HCT116 (cell line): ENCODE measurements at regions not wholly inside any gene's neighbourhood (a gene's known extent, or its start where the extent isn't known, plus 50 kb on each side); places are given as distances from the start of the nearest gene placed in this dataset.

Source experiments
- POLR2A ChIP-seq: IDR thresholded peaks from 2 replicates; pipeline ENCODE4 v1.7.0; 2011; ENCODE audit warnings: borderline replicate concordance; ENCODE audit not compliant: insufficient read depth, insufficient read length; ENCODE audit errors: extremely low read depth
- SIN3A ChIP-seq: IDR thresholded peaks from 2 replicates; pipeline ENCODE4 v1.6.1; 2012; ENCODE audit warnings: low read depth
- TF ChIP-seq, protein P1 (sequence below), 3 experiments: fragments of 200-600 bp in 1 of 3; sonication (generic) in 1 of 3; IDR thresholded peaks in 2 of 3; conservative IDR thresholded peaks in 1 of 3; 2 replicates each; pipeline ENCODE4 v1.5.1; 2012 to 2017; ENCODE audit warnings: low read depth in 2 of 3, low read length in 2 of 3, antibody characterized with exemption in 1 of 3, borderline replicate concordance in 1 of 3, control low read depth in 1 of 3, mild to moderate bottlenecking in 1 of 3, mixed read lengths in 1 of 3, mixed run types in 1 of 3, moderate library complexity in 1 of 3; ENCODE audit not compliant: insufficient read depth in 1 of 3

DNA sequence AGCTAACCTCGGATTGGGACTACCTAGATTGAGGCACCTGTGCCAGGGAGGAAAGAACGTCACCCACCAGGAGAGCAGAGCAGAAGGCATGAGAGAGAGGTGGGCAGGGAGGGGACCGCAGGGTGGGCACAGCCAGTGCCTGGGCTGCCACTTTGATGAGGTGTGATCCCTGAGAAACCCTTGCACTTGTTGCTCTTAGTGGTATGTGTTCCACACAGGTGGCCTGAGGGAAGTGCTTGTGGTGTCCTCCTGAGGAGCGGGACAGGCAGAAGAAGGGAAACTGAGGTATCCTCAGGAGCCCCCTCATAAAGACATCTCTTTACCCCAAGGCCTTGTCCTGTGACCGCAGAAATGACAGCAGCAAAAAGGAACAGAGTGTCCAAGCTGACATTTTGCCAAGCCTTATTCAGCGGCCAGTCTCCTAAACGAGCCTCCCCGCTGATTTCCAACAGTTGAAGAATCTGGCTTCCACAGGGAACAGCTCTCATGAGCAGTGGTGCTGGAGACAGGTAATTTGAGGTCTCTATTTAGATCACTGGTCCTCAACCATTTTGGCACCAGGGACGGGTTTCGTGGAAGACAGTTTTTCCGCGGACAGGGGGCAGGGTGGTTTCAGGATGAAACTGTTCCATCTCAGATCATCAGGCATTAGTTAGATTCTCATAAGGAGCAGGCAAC lies 82.4 kb downstream of the FOXD1 start:
- TF ChIP-seq SIN3A (no peak), POLR2A (no peak)
- TF ChIP-seq, protein P1, sequence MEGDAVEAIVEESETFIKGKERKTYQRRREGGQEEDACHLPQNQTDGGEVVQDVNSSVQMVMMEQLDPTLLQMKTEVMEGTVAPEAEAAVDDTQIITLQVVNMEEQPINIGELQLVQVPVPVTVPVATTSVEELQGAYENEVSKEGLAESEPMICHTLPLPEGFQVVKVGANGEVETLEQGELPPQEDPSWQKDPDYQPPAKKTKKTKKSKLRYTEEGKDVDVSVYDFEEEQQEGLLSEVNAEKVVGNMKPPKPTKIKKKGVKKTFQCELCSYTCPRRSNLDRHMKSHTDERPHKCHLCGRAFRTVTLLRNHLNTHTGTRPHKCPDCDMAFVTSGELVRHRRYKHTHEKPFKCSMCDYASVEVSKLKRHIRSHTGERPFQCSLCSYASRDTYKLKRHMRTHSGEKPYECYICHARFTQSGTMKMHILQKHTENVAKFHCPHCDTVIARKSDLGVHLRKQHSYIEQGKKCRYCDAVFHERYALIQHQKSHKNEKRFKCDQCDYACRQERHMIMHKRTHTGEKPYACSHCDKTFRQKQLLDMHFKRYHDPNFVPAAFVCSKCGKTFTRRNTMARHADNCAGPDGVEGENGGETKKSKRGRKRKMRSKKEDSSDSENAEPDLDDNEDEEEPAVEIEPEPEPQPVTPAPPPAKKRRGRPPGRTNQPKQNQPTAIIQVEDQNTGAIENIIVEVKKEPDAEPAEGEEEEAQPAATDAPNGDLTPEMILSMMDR (IDR thresholded peaks at IDR 0.05 in 2 of 3, conservative IDR thresholded peaks at IDR 0.05 in 1 of 3; ENCODE audit: borderline replicate concordance in 1 of 3, insufficient read depth in 1 of 3, low read depth in 2 of 3, low read length in 2 of 3): no peak
